GM21390 (cell line): ENCODE measurements at regions not wholly inside any gene's neighbourhood (a gene's known extent, or its start where the extent isn't known, plus 50 kb on each side); places are given as distances from the start of the nearest gene placed in this dataset.

ENCODE experiments used
- ATAC-seq: cut with Tn5 transposase; IDR thresholded peaks from one replicate; pipeline ENCODE4 v1.9.1; 2021; ENCODE audit not compliant: unreplicated experiment

GRCh38 chr2:11013196-11013595 lies 101.5 kb downstream of the KCNF1 start:
- no peak for ATAC-seq

GRCh38 chr2:11014026-11014425 lies 102.3 kb downstream of the KCNF1 start:
- no peak for ATAC-seq

DNA sequence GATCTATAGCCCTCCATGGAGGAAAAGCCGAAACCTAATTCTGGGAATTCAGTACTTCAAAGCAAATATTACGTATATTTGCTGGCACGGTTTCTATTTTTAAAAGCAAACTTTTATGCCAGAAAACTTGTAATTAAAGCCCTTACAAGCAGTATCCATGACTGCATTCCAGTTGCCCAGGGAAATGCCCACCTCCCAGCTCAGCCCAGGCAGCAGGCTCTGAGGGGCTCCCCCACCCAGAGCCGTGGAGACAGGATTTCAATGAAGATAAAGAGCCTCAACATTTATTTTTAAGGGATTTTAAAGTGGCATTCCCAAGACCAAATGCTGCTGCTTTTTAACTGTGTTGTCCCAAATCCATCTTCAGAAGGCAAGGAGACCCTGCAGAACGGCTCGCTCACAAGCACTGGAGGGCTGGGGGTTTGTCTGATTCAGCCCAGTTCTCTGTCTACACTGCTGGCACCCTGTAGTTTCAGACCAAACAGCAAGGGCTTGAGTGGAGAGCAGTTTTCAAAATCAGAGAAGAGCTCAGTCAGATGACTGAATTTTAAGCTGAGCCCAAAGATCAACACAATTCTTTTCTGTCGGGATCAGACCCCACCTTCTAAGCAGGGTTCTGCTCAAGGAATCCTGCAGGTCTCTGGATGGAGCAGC lies 105.1 kb downstream of the KCNF1 start:
- no peak for ATAC-seq

DNA sequence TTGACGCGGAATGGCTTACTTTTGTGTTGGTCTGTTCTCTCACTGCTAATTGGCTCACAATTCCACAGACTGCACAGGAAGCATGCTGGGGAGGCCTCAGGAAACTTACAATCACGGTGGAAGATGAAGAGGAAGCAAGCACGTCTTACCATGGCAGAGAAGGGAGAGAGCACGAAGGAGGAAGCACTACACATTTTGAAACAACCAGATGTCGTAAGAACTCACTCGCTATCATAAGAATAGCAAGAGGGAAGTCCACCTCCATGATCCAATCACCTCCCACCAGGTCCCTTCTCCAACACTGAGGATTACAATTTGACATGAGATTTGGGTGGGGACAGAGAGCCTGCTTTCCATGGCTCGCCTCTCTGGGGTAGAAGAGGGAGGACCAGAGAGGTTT lies 106.2 kb downstream of the KCNF1 start:
- ATAC-seq = no peak

- no peak for ATAC-seq
These were observed 107.0 kb downstream of the KCNF1 start for GRCh38 chr2:11018651-11019185.

DNA sequence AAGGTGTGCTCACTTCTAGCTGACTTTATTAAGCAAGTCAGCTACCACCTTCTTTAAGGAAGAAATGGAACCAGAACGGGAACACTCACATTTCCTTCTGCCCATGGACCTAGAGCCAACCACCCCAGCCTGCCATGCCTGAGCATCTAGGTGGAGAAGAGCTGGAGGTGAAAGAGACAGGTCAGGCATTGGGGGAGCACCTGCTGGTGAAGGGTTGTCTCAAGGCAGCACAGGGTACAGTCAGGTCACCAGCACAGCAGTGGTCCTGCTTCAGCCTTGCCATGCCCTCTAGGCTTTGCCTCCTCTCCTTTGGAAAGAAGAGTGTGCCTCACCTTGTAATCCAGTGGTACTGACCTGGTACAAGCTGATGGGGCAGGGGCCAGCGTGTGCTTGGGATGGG lies 107.9 kb downstream of the KCNF1 start:
- no peak for ATAC-seq

GRCh38 chr2:11022064-11022463 lies 110.3 kb downstream of the KCNF1 start:
- ATAC-seq = no peak

GRCh38 chr2:11022591-11023273 lies 111.0 kb downstream of the KCNF1 start:
- ATAC-seq = no peak

DNA sequence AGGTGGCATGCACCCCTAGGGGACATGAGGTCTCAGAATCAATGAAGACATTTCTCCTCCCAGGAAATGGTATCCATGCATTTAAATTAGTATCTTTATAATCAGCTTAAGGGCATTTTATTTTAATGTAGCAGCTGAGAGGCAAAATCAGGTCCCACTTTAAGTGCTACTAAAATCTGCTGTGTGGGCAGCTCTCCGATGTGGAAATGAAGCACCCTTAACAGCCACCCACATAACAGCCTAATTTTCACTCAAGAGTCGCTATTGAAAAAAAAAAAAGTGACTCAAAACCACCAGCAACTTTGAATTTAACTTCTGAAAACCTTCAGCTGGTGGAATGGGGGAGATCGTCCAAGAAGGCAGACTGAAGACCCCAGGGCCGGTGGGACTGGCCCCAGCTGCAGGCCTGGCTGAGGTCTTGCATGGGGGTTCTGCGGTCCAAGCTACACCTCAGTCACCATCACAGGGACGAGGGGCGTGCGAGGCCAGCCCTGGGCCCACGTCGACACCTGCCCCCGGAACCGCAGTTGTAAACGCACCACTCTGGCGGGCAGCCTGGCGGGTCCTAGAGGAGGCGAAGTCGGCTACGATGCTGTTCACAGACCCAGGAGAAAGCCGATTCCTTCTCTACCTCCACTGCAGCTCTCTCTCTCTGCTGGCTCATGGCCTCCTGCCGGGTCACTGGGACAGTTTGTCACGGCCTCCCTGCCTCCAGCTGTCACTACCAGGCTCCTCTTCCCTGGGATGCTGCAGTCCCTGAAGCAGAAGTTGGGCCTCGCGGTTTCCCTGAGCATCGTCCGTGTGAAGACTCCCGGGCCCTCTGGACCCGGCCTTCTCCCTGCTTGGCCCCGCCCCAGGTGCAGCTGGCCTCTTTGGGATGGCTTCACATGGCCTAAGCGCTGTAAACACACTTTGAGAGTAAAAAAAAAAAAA lies 111.9 kb downstream of the KCNF1 start:
- ATAC-seq = no peak

DNA sequence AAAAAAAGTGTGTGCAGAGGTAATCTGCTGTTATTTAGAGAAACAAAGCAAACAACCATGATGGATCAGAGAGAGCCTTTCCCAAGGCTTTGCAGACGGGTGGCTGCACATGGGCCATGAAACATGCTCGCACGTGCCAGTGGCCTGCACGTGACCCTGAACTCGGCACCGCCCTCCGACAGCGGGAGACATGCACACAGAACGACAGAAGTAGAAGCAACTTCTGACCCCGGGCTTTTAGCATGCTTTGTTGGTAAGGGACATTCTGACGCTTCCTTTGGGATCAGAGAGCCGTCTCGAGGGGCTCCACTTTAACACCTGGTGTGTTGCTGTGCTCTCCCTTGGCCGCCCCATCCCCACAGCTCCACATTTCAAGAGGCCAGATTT lies 112.5 kb downstream of the KCNF1 start:
- no peak for ATAC-seq

- no peak for ATAC-seq
These were observed 113.0 kb downstream of the KCNF1 start for GRCh38 chr2:11024687-11025086.

GRCh38 chr2:11026286-11026921 lies 114.7 kb downstream of the KCNF1 start:
- ATAC-seq = no peak

DNA sequence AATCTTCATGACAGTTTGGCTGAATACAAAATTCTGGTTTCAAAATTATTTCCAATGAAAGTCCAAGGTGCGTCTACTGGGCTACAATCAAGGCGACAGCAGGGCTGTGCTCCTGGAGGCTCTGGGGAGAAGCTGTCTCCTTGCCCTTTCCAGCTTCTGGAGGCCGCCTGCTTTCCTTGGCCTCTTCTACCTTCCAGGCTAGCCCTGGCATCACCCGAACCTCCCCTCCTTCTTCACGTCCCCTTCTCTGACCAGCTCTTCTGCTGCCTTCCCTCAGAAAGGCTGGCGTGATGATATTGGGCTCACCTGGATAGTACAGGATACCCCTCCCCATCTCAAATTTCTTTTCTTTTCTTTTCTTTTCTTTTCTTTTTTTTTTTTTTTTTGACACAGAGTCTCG lies 115.5 kb downstream of the KCNF1 start:
- no peak for ATAC-seq

GRCh38 chr2:11028407-11028916 lies 116.7 kb downstream of the KCNF1 start:
- no peak for ATAC-seq

DNA sequence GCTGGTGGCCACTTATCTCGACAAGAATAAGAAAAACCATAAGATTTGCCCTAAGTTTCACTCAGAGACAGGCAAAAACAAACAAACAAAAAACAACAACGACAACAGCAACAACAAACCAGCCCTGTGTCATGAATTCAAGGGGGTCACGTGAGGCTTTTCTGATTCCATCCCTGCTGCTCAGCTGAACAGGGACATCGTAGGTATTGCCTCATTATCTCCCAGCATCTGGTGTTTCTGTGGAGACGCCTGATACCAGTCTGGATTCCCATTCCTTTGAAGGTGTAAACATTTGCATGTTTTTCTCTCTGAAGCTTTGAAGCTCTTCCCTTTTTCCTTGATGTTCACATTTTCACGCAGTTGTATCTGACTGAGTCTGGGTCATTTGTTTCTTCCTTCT lies 117.4 kb downstream of the KCNF1 start:
- no peak for ATAC-seq

DNA sequence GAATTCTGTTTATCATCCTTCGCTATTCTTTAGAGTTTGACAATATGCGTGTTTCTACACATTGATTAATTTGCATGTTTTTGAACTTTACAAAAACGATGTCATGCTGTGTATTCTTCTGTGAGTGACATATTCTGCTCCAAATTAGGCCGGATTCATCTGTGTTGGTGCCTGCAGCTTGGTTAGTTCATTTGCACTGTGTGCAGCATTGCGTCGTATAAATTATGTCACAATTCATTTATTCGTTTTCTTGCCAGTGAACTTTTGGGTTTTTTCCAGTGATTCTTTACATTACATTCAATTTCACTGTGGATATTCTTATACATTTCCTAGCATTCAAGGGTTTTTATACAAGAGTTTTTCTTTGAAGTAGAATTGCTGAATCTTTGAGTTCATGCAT lies 118.3 kb downstream of the KCNF1 start:
- ATAC-seq = no peak

DNA sequence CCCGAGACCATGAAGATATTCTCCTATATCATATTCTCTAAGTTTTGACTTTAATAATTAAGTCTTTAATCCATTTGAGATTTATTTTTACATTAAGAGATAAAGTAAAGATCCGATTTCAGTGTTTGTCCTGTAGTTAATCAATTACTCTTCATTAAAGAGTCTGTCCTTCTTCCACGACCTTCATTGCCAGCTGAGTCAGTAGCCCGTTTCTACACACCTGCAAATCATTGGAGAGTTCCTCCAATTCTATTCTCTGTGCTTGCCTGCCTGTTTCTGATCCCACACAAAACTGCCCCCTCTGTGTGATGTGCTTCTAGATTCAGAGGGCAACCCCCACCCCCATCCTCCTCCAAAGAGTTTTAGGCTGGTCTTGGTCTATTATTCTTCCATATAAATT lies 119.2 kb downstream of the KCNF1 start:
- ATAC-seq = no peak

GRCh38 chr2:11031876-11032275 lies 120.1 kb downstream of the KCNF1 start:
- ATAC-seq = no peak

GRCh38 chr2:11032396-11032795 lies 120.7 kb downstream of the KCNF1 start:
- no peak for ATAC-seq

DNA sequence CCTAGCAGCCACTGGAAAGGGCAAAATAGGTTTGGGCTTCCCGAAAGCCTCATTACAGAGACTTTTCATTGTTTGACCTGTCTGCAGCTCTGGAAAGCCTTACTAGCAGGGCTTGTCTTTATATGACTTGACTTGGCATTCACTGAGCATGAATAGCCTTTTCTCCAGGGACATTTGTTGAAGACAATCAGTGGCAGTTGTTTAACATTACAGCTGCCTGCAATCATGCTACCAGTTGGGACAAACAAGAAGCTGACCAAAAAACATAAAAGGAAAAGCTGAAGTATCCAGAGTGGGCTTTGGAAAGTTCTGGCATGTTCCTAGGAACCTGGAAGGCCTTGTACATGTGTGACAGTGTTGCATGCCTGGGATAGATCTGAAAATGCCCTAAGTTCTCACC lies 121.4 kb downstream of the KCNF1 start:
- no peak for ATAC-seq

- no peak for ATAC-seq
These were observed 116.6 kb upstream of the SLC66A3 start for GRCh38 chr2:11038641-11039040.
